Endothelial cell of umbilical vein (primary cell): ENCODE measurements at regions not wholly inside any gene's neighbourhood (a gene's known extent, or its start where the extent isn't known, plus 50 kb on each side); places are given as distances from the start of the nearest gene placed in this dataset.

Experiments
- BruUV-seq: library from RNA; stranded (reverse); fragments of 400-500 nt; replicated peaks from 2 replicates; lab custom pipeline; 2021; lab: Mats Ljungman, UMichigan
- CTCF ChIA-PET: fragments of 300-600, 350-600 bp; sonication (Branson Sonifier 250); formaldehyde crosslinking; loops from one replicate; lab custom pipeline; 2021; ENCODE audit warnings: antibody characterized with exemption, inconsistent platforms; lab: Charles Lee
- POLR2A ChIA-PET: fragments of 300-600, 350-600 bp; sonication (Branson Sonifier 250); formaldehyde crosslinking; loops from one replicate; lab custom pipeline; 2021; ENCODE audit warnings: antibody characterized with exemption, inconsistent platforms; lab: Charles Lee
- DNase-seq: peaks from one replicate; pipeline ENCODE4 v3.0.0-alpha.2; 2011; ENCODE audit warnings: low read depth, low spot score
- FAIRE-seq: peaks from 2 replicates; lab custom pipeline; 2011; peaks lifted over from hg19 to GRCh38; lab: Jason Lieb, UNC
- H2AFZ ChIP-seq: 2 replicates; pipeline ENCODE4 v1.6.0; 2012; ENCODE audit warnings: low read depth, low read length, control low read depth, inconsistent platforms
- H3K27ac ChIP-seq: 2 replicates; pipeline ENCODE4 v1.5.1; 2011; ENCODE audit warnings: low read depth, mild to moderate bottlenecking, control low read depth, low read length, moderate library complexity; ENCODE audit not compliant: insufficient read depth
- H3K27me3 ChIP-seq, 2 experiments: 2 replicates each; pipeline versions ENCODE4 v1.6.0 to v1.6.1; 2011; ENCODE audit warnings: low read length in 2 of 2, mixed read lengths in 1 of 2; ENCODE audit not compliant: control insufficient read depth in 2 of 2, insufficient read depth in 2 of 2
- H3K36me3 ChIP-seq, 2 experiments: 2 replicates in 1 of 2; 3 replicates in 1 of 2; pipeline ENCODE4 v1.5.1; 2011; ENCODE audit warnings: low read length in 2 of 2, mild to moderate bottlenecking in 1 of 2, moderate library complexity in 1 of 2; ENCODE audit not compliant: control insufficient read depth in 2 of 2, insufficient read depth in 2 of 2; ENCODE audit errors: extremely low read depth in 1 of 2
- H3K4me1 ChIP-seq: 3 replicates; pipeline ENCODE4 v1.5.1; 2011; ENCODE audit warnings: mild to moderate bottlenecking, low read length; ENCODE audit not compliant: control insufficient read depth, insufficient read depth; ENCODE audit errors: extremely low read depth
- H3K4me2 ChIP-seq: 2 replicates; pipeline ENCODE4 v1.6.1; 2011; ENCODE audit warnings: low read length, control low read depth, mixed read lengths; ENCODE audit not compliant: insufficient read depth
- H3K4me3 ChIP-seq, 3 experiments: fragments of 200-600 bp in 1 of 3; sonication (generic), shearing (Covaris generic) in 1 of 3; replicated peaks in 1 of 3; 2 replicates each; pipeline ENCODE4 v1.5.1; 2011 to 2016; ENCODE audit warnings: control low read depth in 3 of 3, low read length in 3 of 3, mild to moderate bottlenecking in 2 of 3, inconsistent platforms in 1 of 3, low read depth in 1 of 3, moderate library complexity in 1 of 3; ENCODE audit not compliant: insufficient read depth in 1 of 3
- H3K79me2 ChIP-seq: 2 replicates; pipeline ENCODE4 v1.6.0; 2012; ENCODE audit warnings: low read length, inconsistent platforms; ENCODE audit not compliant: control insufficient read depth, insufficient read depth
- H3K9ac ChIP-seq: replicated peaks from 2 replicates; pipeline ENCODE3; 2011; ENCODE audit warnings: low read length, control low read depth; ENCODE audit not compliant: insufficient read depth; ENCODE audit errors: extremely low read depth
- H3K9me1 ChIP-seq: replicated peaks from 3 replicates; pipeline ENCODE4 v1.6.0; 2011; ENCODE audit warnings: mild to moderate bottlenecking, low read length; ENCODE audit not compliant: control insufficient read depth, insufficient read depth; ENCODE audit errors: extremely low read depth
- H3K9me3 ChIP-seq: replicated peaks from 2 replicates; pipeline ENCODE4 v1.5.1; 2012; ENCODE audit warnings: low read length, inconsistent platforms; ENCODE audit not compliant: control insufficient read depth, insufficient read depth
- H4K20me1 ChIP-seq: replicated peaks from 2 replicates; pipeline ENCODE3; 2011; ENCODE audit warnings: mild to moderate bottlenecking, low read length; ENCODE audit not compliant: control insufficient read depth, insufficient read depth; ENCODE audit errors: extremely low read depth
- CTCF ChIP-seq, 2 donors: IDR thresholded peaks; 1 replicate in 1 of 2; 2 replicates in 1 of 2; pipeline ENCODE4 v1.5.1; 2011; ENCODE audit warnings: low read length in 2 of 2, mild to moderate bottlenecking in 2 of 2, moderate library complexity in 2 of 2, control low read depth in 1 of 2, inconsistent platforms in 1 of 2, low read depth in 1 of 2; ENCODE audit not compliant: insufficient read depth in 1 of 2; ENCODE audit errors: extremely low read depth in 1 of 2
- EZH2 ChIP-seq: IDR thresholded peaks from 2 replicates; pipeline ENCODE4 v1.6.1; 2012; ENCODE audit warnings: borderline replicate concordance, low read depth, mild to moderate bottlenecking, moderate library complexity, low read length, inconsistent platforms; ENCODE audit not compliant: severe bottlenecking
- FOS ChIP-seq: IDR thresholded peaks from 2 replicates; pipeline ENCODE4 v1.6.1; 2011; ENCODE audit warnings: mild to moderate bottlenecking, low read length, moderate library complexity, borderline replicate concordance; ENCODE audit not compliant: insufficient read depth
- GATA2 ChIP-seq: IDR thresholded peaks from 2 replicates; pipeline ENCODE4 v1.7.0; 2011; ENCODE audit warnings: low read depth, mild to moderate bottlenecking, moderate library complexity, mixed read lengths, low read length; ENCODE audit not compliant: insufficient read length, insufficient read depth
- JUN ChIP-seq: IDR thresholded peaks from 2 replicates; pipeline ENCODE4 v1.6.1; 2011; ENCODE audit warnings: borderline replicate concordance, low read depth; ENCODE audit not compliant: insufficient read length, insufficient read depth
- MAX ChIP-seq: IDR thresholded peaks from 2 replicates; pipeline ENCODE4 v1.6.1; 2011; ENCODE audit not compliant: insufficient read depth, insufficient read length
- MYC ChIP-seq: IDR thresholded peaks from one replicate; pipeline ENCODE4 v1.6.1; 2011; ENCODE audit warnings: mild to moderate bottlenecking, low read depth, low read length
- POLR2A ChIP-seq: IDR thresholded peaks from 2 replicates; pipeline ENCODE4 v1.6.1; 2012; ENCODE audit warnings: low read depth, mild to moderate bottlenecking, control low read depth, low read length
- POLR2AphosphoS5 ChIP-seq: IDR thresholded peaks from 2 replicates; pipeline ENCODE4 v1.6.1; 2012; ENCODE audit warnings: low read depth, mild to moderate bottlenecking, control low read depth, low read length, moderate library complexity; ENCODE audit not compliant: insufficient read depth
- dilution Hi-C: fragments of 300-500 bp; cut with MboI; formaldehyde crosslinking; loops from one replicate; pipeline ENCODE4 v1.15.0; 2019; ENCODE audit warnings: low sequenced_read_pairs; ENCODE audit not compliant: extremely low pct_ligation_motif_present
- intact Hi-C: fragments of 100-400 bp; cut with micrococcal nuclease; formaldehyde crosslinking; loops from one replicate; pipeline ENCODE4 v1.10.0; 2022

GRCh38 chr2:58651930-58652329 is 410.8 kb upstream of the FANCL start:
- no peak overlapping the region for H3K27ac ChIP-seq
- no peaks in the 10 kb centered on the region for H3K9me1 ChIP-seq
- H3K9ac ChIP-seq: no peak overlapping the region
- H3K36me3 ChIP-seq: no peaks in the 10 kb centered on the region
- FAIRE-seq (no peak), DNase-seq (no peak)
- dilution Hi-C loops: no loop called here
- CTCF ChIA-PET: interaction anchor here (2.2 to 3.9 kb wide), 2 partner anchors 13 to 14 kb away, joined by 4 to 13 read pairs; no protein-coding TSS in a partner anchor
- H3K4me3 ChIP-seq: no peak overlapping the region
- no peak overlapping the region for H2AFZ ChIP-seq
- no peaks in the 10 kb centered on the region for H3K9me3 ChIP-seq
- POLR2A ChIA-PET: no interaction called here
- H3K4me2 ChIP-seq: no peak overlapping the region
- peaks cover 11% of the 10 kb centered on the region for H3K4me1 ChIP-seq
- no peaks in the 10 kb centered on the region for H3K79me2 ChIP-seq
- TF ChIP-seq JUN: no peak
- TF ChIP-seq POLR2AphosphoS5: no peak
- no peak for TF ChIP-seq GATA2
- no peak for TF ChIP-seq MAX
- TF ChIP-seq EZH2: no peak
- no peak for TF ChIP-seq POLR2A
- TF ChIP-seq CTCF (IDR thresholded peaks at IDR 0.05; ENCODE audit: extremely low read depth in 1 of 2, insufficient read depth in 1 of 2, low read depth in 1 of 2, low read length in 2 of 2): no peak
- TF ChIP-seq FOS: no peak
- TF ChIP-seq MYC: no peak
- intact Hi-C loops: no loop called here
- BruUV-seq: no TSS peak
- no peaks in the 10 kb centered on the region for H4K20me1 ChIP-seq
- no peaks in the 10 kb centered on the region for H3K27me3 ChIP-seq
